Posterior cingulate gyrus (tissue), 11 donors: ENCODE measurements at regions not wholly inside any gene's neighbourhood (a gene's known extent, or its start where the extent isn't known, plus 50 kb on each side); places are given as distances from the start of the nearest gene placed in this dataset.
"Not testable (repeated sequence)": the region's sequence is repeated elsewhere in the genome, so short reads cannot be mapped to it uniquely, and the experiment has no call there.

Source experiments
- DNase-seq, 10 donors: peaks; one replicate each; pipeline versions ENCODE4 v3.0.0 to v3.0.0-alpha.2; 2020 to 2021; ENCODE audit warnings: mixed read lengths in 3 of 10
- intact Hi-C: fragments of 100-400 bp; cut with DNase I; formaldehyde crosslinking; loops from one replicate; pipeline ENCODE4 v1.15.1; 2023

DNA sequence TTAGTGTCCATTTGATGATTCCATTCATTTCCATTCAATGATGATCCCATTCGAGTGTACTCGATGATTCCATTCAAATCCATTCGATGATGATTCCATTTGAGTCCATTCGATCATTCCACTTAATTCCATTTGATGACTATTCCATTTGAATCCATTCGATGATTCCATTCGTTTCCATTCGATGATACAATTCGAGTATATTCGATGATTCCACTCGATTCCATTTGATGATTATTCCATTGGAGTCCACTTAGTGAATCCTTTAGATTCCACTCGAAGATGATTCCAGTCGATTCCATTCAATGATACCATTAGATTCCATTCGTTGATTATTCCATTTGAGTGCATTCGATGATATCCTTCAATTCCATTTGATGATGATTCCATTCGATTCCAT, 277.0 kb downstream of the CCT8L2 start:
- DNase-seq, intact Hi-C loops: not testable (repeated sequence)
